Gastrocnemius medialis (tissue), 4 donors: ENCODE measurements at regions not wholly inside any gene's neighbourhood (a gene's known extent, or its start where the extent isn't known, plus 50 kb on each side); places are given as distances from the start of the nearest gene placed in this dataset.

Experiments used
- CTCF ChIP-seq, 5 experiments: fragments of 450-650 bp in 3 of 5; fragments of 200-600 bp in 2 of 5; sonication (generic) in 2 of 5; IDR thresholded peaks in 4 of 5; conservative IDR thresholded peaks in 1 of 5; 1 replicate in 4 of 5; 2 replicates in 1 of 5; pipeline ENCODE4 v1.5.1; 2016 to 2019; ENCODE audit warnings: antibody characterized with exemption in 5 of 5, mild to moderate bottlenecking in 3 of 5, moderate library complexity in 3 of 5
- POLR2A ChIP-seq, 2 donors: fragments of 450-650 bp; IDR thresholded peaks; one replicate each; pipeline ENCODE4 v1.6.1; 2017; ENCODE audit warnings: antibody characterized with exemption in 2 of 2, mild to moderate bottlenecking in 2 of 2, moderate library complexity in 2 of 2

- TF ChIP-seq CTCF (IDR thresholded peaks at IDR 0.05 in 4 of 5, conservative IDR thresholded peaks at IDR 0.05 in 1 of 5) (no peak), POLR2A (IDR thresholded peaks at IDR 0.05) (no peak)
Measured at GRCh38 chr7:392822-393221, 102.9 kb downstream of the FOXL3 start.
